Colonic mucosa (tissue), 4 donors: ENCODE measurements at regions not wholly inside any gene's neighbourhood (a gene's known extent, or its start where the extent isn't known, plus 50 kb on each side); places are given as distances from the start of the nearest gene placed in this dataset.

Experiments used
- DNase-seq: peaks from one replicate; pipeline ENCODE4 v3.0.0-alpha.2; 2020
- H3K27ac ChIP-seq: fragments of 200-600 bp; one replicate; pipeline ENCODE4 v1.8.0; 2021
- H3K27me3 ChIP-seq: fragments of 200-600 bp; one replicate; pipeline ENCODE4 v1.8.0; 2021
- H3K36me3 ChIP-seq: fragments of 200-600 bp; one replicate; pipeline ENCODE4 v1.8.0; 2021
- H3K4me1 ChIP-seq: fragments of 200-600 bp; one replicate; pipeline ENCODE4 v1.8.0; 2021; ENCODE audit warnings: mild to moderate bottlenecking
- H3K4me3 ChIP-seq: fragments of 200-600 bp; one replicate; pipeline ENCODE4 v1.8.0; 2021
- H3K9ac ChIP-seq, 2 donors: one replicate each; pipeline ENCODE4 v1.7.0; 2013; ENCODE audit warnings: control low read depth in 2 of 2, low read depth in 2 of 2, low read length in 2 of 2
- H3K9me3 ChIP-seq: fragments of 200-600 bp; one replicate; pipeline ENCODE4 v1.8.0; 2021
- CTCF ChIP-seq: fragments of 200-600 bp; IDR thresholded peaks from one replicate; pipeline ENCODE4 v1.8.0; 2022; ENCODE audit warnings: antibody characterized with exemption, mild to moderate bottlenecking
- intact Hi-C: fragments of 100-400 bp; cut with DNase I; formaldehyde crosslinking; loops from one replicate; pipeline ENCODE4 v1.14.1; 2022
- donor health status: healthy.
- donor health status: DM: no; HTN: no; CAD: no.
- donor health status: DM: no; HTN: no; CAD: no.

DNA sequence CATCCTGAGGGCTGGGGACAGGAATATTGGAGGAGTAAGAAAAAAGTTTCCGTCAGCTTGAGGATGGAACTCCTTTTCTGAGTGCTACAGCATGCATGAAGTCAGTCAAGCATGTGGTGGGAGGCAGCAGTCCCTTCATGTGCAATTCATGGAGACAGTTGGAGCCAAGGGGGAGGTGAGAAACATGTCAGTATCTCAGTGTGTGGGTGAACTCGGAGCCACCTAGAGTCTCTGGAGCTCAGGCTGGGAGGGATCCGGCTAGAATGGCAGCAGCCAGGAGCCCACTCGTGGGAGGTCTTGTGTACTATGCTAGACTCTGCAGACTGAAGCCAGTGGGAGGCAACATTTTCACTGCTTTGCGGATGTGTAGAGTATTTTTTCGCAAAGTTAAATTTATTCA is 60.3 kb downstream of the AVPR1A start:
- TF ChIP-seq CTCF = no peak
- intact Hi-C loops = no loop called here
- no peak overlapping the region for H3K4me3 ChIP-seq
- H3K27me3 ChIP-seq = no peaks in the 10 kb centered on the region
- H3K27ac ChIP-seq = no peak overlapping the region
- DNase-seq = no peak
- no peaks in the 10 kb centered on the region for H3K4me1 ChIP-seq
- H3K36me3 ChIP-seq = no peaks in the 10 kb centered on the region
- no peak overlapping the region for H3K9ac ChIP-seq
- H3K9me3 ChIP-seq = no peaks in the 10 kb centered on the region

- no peak overlapping the region for H3K9ac ChIP-seq
- no peaks in the 10 kb centered on the region for H3K4me1 ChIP-seq
- intact Hi-C loops = no loop called here
- no peak overlapping the region for H3K4me3 ChIP-seq
- H3K27ac ChIP-seq = no peak overlapping the region
- no peaks in the 10 kb centered on the region for H3K36me3 ChIP-seq
- no peak for TF ChIP-seq CTCF
- no peaks in the 10 kb centered on the region for H3K9me3 ChIP-seq
- no peak for DNase-seq
- no peaks in the 10 kb centered on the region for H3K27me3 ChIP-seq
Observed at GRCh38 chr12:63086149-63086915, 64.7 kb downstream of the AVPR1A start.

DNA sequence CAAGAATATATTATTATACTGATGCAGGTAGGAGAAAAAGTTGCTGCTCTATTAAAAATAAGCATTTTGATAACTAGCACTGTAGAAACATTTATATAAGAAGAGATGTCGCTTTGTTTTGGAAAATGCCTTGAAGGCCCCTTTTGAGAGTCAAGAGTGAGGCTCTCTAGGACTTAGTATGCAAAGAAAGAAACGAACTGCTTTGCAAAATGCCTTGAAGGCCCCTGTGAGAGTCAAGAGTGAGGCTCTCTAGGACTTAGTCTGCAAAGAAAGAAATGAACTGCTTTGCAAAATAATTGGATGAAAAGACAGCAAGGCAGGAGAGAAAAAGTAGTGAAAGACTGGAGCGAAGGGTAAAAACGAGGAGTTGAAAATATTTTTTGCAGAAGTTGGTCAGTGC is 65.9 kb downstream of the AVPR1A start:
- no peak for TF ChIP-seq CTCF
- Histone ChIP-seq H3K9me3 (no peaks in the 10 kb centered on the region), H3K4me1 (no peaks in the 10 kb centered on the region), H3K9ac (no peak overlapping the region), H3K4me3 (no peak overlapping the region), H3K27me3 (no peaks in the 10 kb centered on the region), H3K36me3 (no peaks in the 10 kb centered on the region), H3K27ac (no peak overlapping the region)
- intact Hi-C loops = no loop called here
- DNase-seq = no peak

- H3K9ac ChIP-seq = no peak overlapping the region
- no peak for DNase-seq
- no peaks in the 10 kb centered on the region for H3K4me1 ChIP-seq
- H3K27ac ChIP-seq = no peak overlapping the region
- intact Hi-C loops = no loop called here
- no peaks in the 10 kb centered on the region for H3K9me3 ChIP-seq
- H3K36me3 ChIP-seq = no peaks in the 10 kb centered on the region
- TF ChIP-seq CTCF = no peak
- H3K4me3 ChIP-seq = no peak overlapping the region
- no peaks in the 10 kb centered on the region for H3K27me3 ChIP-seq
Observed at GRCh38 chr12:63084501-63084900, 66.5 kb downstream of the AVPR1A start.

- H3K36me3 ChIP-seq = no peaks in the 10 kb centered on the region
- DNase-seq = no peak
- H3K9me3 ChIP-seq = no peaks in the 10 kb centered on the region
- no peak for TF ChIP-seq CTCF
- no peak overlapping the region for H3K9ac ChIP-seq
- intact Hi-C loops = no loop called here
- no peak overlapping the region for H3K27ac ChIP-seq
- H3K27me3 ChIP-seq = no peaks in the 10 kb centered on the region
- no peaks in the 10 kb centered on the region for H3K4me1 ChIP-seq
- no peak overlapping the region for H3K4me3 ChIP-seq
Observed at GRCh38 chr12:63083046-63083445, 68.0 kb downstream of the AVPR1A start.
